GM19351 (cell line): ENCODE measurements at regions not wholly inside any gene's neighbourhood (a gene's known extent, or its start where the extent isn't known, plus 50 kb on each side); places are given as distances from the start of the nearest gene placed in this dataset.
A peak's percentile ranks its signal among the peaks of the same experiment; 100 is the strongest.
"Not testable (repeated sequence)": the region's sequence is repeated elsewhere in the genome, so short reads cannot be mapped to it uniquely, and the experiment has no call there.

Source experiments
- ATAC-seq: cut with Tn5 transposase; IDR thresholded peaks from one replicate; pipeline ENCODE4 v1.9.1; 2021; ENCODE audit warnings: mild to moderate bottlenecking, moderate library complexity; ENCODE audit not compliant: unreplicated experiment

DNA sequence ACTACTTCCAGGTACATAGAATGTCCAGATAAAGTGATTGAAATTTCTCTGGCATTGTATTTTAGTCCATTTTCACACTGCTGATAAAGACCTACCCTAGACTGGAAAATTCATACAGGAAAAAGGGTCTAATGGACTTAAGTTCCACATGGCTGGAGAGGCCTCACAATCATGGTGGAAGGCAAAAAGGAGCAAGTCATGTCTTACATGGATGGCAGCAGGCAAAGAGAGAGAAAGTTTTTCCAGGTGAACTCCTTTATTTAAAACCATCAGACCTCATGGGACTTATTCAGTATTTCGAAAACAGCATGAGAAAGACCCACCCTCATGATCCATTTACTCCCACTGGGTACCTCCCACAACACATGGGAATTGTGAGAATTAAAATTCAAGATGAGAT is 1359.7 kb upstream of the RAG2 start:
- no peak for ATAC-seq

DNA sequence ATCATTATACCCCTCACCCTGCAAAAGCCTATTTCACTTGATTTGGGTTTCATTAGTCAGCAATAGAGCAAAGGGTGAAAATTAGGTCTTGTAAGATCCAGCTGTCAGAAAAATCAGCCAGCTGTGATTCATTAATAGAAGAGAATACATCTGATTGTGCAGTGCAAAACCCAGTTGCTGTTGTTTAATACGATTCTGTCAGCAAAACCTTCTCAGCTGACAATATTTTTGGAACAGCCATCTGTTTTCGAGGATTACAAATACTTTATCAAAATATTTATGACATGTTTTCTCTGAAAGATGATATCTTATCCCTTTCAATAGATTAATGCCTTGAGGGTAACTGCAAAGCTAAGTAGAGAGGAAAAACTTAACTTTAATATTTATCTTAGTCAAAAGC is 1354.0 kb upstream of the RAG2 start:
- ATAC-seq, result no peak

DNA sequence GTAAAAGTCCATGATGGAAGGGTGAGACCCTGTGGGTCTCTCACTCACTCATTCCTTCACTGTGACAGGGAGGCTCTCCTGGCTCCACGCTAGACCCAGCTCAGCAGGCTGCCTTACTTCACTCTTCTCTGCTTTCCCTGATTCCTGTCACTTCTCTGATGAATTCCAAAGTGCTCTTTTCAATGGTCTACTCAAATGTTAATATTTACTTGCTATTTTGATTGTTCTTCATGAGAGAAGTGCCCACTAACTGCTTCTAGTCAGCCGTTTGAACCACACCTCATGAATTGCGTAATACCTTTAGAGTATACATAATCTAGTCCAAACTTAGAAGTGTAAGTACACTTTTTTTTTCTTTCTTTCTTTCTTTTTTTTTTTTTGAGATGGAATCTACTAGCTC is 1350.2 kb upstream of the RAG2 start:
- ATAC-seq, result no peak

DNA sequence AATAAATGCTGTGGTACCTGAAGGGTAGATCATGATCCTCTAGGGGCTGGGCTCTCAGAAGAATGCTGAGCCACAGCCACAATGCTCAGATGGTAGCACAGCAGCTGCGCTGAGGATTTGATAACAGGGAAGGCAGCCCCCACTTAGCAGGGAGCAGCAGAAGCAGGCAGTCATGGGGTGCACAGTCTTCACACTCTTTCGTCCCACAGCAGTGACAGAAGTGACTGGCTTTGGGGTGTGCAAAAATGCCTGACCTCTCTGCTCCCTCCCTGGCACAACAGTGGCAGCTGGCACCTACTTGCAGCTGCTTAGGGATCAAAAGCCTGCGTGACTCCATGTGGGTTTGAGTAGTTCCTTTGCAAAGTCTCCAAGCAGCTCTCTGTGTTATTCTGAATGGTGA is 1349.8 kb upstream of the RAG2 start:
- no peak for ATAC-seq

DNA sequence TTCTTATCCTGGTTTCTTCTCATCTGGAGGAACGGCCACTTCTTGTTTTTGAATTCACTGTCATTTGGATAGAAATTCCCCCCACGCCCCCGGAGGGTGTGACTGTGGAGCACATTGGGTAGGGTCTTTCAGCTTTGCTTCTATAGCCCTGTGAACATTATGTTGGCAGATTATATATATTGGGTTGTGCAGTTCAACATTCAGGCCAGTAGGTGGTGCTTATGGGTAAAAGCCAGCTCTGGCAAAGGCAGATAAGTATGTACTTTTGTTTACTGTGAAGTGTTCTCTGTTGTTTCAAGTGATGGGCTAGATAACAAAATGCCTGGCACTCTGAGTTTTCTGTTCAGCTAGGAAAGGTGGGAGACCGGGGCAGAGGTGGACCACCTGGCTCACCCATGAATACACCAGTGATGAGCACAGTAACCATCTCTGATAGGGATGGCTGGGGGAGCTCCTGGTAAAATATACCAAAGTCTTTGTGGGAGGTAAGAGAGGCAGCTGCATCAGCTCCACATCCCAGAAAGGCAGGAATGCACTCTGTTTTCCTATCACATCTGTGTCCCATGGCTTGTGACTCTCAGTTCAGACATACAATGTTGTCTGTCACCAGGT is 1348.2 kb upstream of the RAG2 start:
- peak; percentile 92 for ATAC-seq

DNA sequence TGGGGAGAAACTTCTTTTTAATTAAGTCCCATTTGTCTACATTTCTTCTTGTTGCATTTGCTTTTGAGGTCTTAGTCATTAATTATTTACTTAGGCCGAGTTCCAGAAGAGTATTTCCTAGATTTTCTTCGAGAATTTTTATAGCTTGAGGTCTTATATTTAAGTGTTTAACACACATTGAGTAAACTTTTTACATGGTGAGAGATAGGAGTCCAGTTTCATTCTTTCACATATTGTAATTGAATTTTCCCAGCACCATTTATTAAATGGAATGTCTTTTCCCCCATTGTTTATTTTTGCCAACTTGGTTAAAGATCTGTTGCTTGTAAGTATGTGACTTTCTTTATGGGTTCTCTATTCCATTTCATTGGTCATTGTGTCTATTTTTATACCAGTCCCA is 1344.0 kb upstream of the RAG2 start:
- no peak for ATAC-seq

DNA sequence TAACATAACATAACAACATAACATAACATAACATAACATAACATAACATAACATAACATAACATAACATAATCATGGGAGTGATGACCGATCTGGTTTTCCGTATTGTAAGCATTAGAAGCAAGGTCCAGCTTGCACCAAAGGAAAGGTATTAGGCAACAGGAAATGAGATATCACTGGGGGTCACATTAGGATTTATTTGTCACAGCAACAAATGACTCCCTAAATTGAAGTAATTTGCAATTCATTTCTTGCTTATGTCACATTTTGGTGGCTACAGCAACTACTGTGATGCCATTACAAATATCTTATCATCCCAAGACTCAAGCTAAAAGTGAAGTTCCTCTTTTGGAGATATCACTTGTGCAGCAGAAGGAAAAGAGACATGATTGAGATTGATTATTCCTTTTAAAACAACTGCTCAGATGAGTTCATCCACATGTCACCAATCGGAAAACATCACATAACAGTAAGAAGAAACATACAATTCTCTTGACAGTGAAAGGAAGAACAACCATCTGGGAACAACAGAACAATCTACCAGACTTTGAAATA is 1331.1 kb upstream of the RAG2 start:
- ATAC-seq, result no peak

DNA sequence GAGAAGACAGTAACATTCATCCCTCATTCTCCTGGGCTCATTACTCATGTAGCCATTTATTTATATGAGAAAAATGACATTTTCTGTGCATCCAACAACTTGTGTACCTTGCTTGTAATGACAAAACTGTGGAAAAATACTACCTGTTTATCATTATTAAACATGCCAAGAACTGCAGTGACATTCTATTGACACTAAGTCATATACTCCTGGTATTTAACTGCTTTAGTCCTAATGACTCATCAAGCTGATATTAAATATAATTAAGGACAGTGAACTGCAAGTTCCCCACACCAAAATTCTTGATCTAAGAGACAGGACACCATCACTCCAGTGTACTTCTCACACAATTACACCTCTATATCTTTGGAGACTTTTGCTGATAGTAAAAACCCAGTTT is 1328.7 kb upstream of the RAG2 start:
- ATAC-seq, result no peak

DNA sequence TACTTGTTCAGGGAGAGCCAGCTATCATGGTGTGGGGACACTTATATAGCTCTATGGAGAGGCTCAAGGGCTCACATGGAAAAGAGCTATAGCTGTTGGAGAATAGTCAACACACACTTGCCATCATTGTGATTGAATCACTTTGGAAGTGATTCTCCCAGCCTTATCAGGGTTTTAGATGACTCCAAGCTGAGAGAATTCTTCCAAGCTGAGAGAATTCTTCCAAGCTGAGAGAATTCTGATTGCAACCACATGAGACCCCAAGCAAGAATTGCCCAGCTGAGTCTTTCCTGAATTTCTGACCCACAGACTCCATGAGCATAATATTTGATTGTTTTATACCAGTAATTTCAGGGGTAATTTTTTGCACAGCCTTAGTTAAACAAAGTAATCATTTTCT is 1318.3 kb upstream of the RAG2 start:
- no peak for ATAC-seq

DNA sequence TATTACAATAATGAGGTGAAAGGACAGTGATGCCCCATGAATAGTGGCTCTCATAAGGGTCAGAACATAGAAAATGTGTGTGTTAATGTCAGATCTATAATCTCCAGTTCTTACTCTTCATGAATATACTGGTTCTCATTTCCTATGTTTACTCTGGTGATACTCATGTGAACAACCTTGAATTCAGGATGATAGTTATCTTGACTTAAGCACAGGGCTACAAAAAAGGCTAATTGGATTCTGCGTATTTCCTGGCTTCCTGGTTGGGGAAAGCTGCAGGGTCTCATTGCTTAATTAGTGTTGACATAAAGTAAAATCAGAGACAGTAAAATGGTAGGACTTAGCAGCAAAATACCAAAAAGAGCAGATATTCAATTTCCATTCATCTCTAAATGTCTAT is 1316.8 kb upstream of the RAG2 start:
- ATAC-seq, result no peak

DNA sequence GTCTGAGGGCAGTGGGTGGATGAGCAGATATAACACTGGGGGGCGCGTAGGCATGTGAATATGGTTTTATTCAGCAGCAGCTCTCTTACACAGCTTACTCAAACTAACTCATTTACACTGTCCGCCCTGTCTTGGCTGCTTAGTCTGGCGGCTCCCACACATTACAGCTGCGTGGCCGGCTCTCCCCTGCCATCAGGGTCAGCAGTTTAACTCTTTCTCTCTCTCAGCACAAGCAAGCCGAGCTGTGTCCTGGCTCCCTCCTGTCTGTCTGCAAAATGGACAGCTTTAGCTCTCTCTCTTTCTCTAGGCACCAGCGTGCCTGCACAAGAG is 1310.1 kb upstream of the RAG2 start:
- ATAC-seq, result no peak

DNA sequence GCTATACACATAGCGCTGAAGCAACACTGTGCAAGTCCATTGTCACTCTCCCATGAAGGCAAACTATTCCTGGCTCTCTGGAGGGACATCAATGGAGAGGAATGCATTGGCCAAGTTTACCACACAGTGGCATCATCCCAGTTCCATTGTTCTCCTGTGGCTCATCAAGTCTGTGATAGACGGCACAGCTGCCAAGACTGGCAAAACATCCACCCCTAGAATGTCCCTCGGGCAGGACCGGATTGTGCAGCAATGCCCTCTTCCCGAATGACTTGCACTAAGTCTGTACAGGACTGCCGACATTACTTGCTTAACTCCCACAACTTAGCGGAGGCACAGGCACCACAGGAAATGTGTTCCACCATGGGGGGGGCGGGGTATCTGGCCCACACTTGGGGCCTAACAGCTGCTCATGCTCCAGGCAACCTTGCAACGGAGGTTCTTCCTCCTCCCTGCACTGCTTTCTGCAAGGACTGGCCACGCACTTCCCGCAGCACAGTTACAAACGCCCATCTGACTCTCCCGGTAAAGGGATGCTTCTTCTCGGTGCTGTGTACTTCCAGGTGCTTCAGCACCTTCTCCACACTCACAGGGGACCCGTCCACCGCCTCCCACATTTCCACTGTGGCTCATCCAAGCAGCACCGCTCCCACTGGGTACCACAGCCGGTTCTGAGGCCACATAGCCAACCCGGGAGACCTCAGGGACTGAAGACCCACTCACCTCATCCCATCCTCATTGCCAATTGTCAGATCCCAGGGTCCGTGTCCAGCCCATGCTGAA is 1309.6 kb upstream of the RAG2 start:
- ATAC-seq, result no peak

DNA sequence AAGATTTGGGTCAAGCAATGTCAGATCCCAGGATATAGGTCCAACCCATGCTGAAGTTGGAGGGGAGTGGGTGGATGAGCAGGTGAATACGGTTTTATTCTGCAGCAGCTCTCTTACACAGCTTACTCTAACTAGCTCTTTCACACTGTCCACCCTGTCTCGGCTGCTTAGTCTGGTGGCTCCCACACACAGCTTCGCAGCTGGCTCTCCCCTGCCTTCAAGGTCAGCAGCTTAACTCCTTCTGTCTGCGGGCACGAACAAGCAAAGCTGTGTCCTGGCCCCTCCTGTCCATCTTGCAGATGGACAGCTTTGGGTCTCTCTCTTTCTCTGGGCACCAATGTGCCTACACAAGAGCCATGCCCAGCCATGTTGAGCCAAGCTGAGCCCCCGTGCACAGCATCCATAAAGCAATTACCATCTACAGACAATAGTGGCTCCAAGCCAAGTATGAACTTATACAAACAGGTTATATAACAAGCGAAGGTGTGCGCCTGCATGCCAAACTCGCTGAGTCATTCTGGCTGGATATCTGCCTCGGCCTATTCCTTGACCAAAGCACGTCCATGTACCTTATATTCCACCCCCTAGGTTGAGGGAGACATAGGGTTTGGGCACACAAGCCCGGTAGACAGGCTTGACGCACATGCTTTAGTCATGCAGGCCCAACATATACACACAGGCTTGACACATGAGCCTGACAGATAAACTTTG is 1307.8 kb upstream of the RAG2 start:
- ATAC-seq, result no peak

DNA sequence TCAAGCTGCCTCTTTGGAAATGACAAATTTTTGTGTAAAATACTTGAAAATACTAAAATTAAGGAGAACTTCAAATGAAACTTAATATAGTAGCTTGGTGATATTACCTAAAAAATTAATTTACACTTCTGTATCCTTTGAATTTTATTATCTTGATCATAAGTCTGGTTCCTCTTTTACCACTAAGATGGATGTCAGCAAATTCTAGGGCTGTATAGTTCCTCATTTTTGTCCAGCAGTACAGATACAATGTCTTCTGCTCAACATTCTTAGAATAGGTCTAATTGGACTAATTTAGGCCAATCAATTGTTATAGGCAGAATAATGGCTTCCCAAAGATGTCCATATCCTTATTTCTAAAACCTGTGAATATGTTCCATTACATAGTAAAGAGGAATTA is 1298.0 kb upstream of the RAG2 start:
- no peak for ATAC-seq

DNA sequence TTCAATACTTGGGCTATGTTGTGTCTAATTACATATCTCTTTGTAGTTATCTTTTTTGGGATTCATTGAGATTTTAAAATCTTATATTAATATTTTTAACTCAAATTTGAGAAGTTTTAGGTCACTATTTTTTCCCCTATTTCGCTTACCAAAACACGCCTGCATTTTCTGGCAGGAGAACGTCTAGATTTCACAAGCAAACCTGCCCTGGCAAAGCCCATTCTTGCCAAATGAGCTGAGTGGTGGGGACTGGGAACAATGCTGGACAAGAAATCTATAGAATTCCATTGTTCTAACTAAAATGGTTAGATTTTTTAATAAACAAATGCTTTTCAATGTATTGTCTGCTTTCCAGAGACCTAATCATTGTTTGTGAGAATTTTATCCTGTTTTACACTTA is 1283.7 kb upstream of the RAG2 start:
- no peak for ATAC-seq

DNA sequence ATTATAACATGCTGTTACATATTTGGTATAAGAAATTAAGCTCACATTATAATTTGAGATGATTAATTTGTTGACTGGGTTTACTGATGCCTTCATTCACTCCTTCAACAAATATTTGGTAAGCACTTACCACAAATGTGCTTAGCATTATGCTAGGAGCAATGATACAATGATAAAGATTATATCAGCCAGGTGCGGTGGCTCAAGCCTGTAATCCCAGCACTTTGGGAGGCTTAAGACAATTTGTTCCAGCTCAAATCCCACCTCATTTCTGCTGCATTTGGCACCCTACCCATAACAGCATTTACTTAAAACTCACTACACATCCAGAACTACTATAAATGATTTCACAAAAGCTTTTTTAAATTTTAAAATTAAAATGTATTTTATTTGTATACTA is 1263.6 kb upstream of the RAG2 start:
- ATAC-seq, result no peak

DNA sequence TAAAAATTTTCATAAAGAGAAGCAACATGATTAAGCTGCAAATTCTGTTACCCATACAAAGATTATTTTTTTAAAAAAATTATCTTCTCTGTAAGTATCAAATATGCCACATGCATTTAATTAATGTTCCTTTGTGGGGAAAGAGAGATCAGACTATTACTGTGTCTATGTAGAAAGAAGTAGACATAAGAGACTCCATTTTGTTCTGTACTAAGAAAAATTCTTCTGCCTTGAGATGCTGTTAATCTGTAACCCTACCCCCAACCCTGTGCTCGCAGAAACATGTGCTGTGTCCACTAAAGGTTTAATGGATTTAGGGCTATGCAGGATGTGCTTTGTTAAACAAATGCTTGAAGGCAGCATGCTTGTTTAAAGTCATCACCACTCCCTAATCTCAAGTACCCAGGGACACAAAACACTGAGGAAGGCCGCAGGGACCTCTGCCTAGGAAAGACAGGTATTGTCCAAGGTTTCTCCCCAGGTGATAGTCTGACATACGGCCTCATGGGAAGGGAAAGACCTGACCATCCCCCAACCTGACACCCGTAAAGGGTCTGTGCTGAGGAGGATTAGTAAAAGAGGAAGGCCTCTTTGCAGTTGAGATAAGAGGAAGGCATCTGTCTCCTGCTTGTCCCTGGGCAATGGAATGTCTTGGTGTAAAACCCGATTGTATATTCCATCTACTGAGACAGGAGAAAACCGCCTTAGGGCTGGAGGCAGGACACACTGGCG is 1260.9 kb upstream of the RAG2 start:
- ATAC-seq, result not testable (repeated sequence)

DNA sequence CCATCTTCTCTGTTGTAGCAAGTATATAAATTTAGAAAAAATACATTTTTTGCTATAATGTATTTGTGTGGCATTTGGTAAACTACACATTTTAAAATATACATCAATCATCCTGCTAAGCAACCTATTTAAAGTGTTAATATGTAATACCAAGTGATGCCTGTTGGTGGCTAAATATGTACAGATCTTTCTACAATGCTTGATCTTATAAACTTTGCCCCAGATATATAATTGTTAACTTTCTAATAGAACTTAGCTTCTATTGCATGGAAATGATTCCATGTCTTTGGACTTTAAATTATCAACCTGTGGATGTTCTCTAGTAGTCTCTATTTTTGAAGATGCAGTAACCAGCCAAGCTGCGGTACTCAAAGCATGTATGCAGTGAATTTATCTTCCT is 1260.4 kb upstream of the RAG2 start:
- ATAC-seq, result no peak

DNA sequence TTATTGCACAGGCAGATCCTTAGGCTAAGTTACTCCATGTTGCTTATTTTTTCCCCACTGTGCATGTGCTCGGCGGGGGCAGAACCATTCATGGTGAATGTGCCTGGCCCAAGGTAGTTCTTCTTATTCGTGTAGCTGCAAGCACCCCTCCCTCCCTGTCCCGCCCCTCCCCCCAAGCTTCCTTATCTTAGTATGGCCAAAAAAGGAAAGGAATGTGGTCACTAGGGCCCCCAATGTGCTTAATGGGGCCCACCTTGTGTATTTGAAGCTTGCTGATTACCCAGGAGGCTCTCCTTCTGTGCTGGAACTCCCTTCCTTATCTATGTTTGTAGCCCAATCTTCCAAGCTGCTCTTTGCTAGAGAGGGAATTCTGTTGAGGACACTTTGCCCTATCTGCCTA is 1259.7 kb upstream of the RAG2 start:
- ATAC-seq, result no peak

DNA sequence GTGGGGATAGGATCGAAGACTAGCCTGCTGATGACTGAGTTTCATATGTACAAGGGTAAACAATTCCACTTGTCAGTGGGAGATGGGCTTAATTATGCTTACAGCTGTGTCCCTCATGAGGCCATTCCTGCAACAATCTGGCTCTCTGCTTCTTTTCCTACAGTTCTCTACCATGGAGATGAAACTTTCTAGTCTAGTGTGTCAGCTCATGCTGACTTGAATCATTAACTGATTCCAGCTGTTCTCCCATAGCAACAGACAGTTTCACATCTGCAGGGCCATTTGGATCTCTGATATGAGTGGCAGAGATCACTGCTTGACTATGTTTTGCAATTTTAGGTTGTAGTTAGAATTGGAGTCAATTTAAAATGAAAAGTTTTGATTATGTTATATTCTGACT is 1251.7 kb upstream of the RAG2 start:
- no peak for ATAC-seq

DNA sequence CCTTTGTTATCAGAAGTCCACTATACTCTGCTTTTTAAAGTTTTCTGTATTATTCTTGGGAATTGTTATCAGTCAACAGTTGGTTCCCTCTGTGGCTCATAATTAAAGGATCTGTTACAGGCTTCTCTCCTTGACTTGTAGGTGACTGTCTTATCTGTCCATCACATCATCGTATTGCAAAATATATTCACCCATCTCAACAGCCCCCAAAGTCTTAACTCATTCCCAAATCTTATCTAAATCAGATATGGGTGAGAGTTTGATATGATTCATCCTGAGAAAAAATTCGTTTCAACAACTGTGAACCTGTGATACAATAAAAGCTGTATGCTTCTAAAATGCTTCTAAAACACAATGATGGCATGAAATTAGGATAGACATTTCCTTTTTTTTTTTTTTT is 1245.6 kb upstream of the RAG2 start:
- ATAC-seq, result no peak
